Stimulated activated CD8-positive, alpha-beta memory T cell treated with anti-CD3 and anti-CD28 coated beads, Interleukin-4, amount 100 ng/mL, for 4 hours (primary cell): ENCODE measurements at regions not wholly inside any gene's neighbourhood (a gene's known extent, or its start where the extent isn't known, plus 50 kb on each side); places are given as distances from the start of the nearest gene placed in this dataset.
"Not testable (repeated sequence)": the region's sequence is repeated elsewhere in the genome, so short reads cannot be mapped to it uniquely, and the experiment has no call there.

Source experiments
- DNase-seq, 2 donors: peaks; one replicate each; pipeline ENCODE4 v3.0.0-alpha.2; 2020; ENCODE audit warnings: low read depth in 2 of 2, low spot score in 1 of 2

DNA sequence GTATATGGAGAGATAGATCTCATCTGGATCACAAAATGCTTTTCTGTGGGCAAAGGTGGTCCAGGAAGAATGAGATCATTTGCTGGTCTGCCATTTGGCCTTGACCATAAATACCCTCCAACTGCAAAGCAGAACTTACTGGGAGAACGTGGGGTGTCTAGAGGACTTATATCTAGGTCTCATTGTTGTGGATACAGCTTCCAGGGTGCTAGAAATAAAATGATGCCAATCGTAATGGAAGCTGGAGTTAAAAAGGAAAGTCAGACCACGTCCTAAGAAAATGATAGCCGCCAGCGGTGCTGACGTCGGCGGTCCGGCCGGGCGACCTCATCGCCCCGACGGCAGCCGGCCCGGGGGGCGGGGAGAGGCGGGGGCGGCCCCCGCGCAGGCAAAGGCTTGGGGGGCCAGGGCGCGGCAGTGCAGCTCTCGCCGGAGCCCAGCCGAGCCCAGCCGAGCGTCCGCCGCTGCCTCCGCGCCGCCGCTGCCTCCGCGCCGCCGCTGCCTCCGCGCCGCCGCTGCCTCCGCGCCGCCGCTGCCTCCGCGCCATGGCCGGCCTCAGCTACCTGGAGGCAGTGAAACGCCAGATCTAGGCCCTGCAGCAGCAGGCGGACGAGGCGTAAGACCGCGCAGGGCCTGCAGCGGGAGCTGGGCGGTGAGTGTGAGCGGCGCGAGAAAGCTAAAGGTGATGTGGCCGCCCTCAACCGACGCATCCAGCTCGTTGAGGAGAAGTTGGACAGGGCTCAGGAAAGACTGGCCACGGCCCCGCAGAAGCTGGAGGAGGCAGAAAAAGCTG is 89.5 kb downstream of the EOMES start:
- DNase-seq = no peak

DNA sequence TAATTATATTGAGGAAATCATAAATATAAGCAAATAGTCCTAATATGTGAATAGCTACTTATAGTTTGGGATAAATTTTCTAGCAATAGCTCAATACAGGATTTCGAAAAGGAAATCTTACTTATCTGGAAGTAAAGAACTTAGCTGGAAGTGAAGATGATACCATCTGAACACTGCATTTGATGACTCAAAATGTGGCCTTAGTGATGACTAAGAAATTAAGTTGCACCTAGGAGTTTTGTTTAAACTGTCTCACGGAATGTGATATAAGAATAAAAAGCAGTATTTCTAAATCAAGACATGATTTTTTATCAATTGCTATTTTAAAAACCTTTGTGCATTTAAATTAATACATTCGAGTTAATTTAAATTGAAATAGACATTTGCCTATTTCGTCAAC is 91.2 kb downstream of the EOMES start:
- DNase-seq = no peak

DNA sequence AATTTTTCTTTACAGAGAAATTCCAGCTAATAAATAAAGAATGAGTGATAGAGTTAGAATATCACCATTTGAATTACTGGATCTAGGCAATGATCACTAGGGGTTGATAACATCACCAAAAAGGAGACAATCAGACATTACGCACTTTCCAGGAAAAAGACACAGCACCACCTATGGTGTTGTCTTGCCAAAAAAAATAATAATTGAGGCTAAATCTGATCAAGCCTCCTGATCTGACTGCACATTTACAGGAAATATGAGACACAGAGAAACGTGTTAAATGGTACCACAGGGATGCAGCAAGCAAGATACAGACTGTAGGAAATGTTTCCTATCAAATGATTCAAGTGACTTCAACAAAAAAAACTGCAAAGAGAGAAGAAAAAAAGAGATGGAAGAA is 92.8 kb downstream of the EOMES start:
- no peak for DNase-seq

DNA sequence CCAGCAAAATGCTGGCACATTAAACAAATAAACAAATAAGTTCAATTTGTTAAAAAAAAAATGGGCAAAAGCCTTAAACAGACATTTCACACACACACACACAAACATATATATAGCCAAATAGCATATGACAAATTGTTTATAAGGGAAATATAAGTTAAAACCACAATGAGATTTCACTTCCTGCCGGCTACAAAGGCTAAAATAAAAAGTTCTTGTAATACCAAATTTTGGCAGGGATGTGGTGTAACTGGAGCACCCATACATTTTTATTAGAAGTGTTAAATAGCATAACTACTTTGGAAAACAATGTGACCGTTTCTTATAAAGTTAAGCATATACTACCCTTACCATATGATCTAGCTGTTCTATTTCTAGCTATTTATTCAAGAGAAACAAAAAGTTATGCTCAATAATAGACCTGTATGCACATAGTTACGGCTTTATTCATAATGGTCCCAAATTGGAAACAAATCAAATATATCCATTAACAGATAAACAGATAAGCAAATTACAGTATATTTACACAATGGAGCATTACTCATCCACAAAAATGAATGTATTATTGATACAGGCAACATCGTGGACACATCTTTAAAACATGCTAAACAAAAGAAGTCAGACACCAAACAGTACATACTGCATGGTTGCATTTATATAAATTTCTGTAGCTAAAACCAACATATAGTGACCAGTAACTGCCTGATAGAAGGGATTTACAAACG is 93.9 kb downstream of the EOMES start:
- DNase-seq = no peak

DNA sequence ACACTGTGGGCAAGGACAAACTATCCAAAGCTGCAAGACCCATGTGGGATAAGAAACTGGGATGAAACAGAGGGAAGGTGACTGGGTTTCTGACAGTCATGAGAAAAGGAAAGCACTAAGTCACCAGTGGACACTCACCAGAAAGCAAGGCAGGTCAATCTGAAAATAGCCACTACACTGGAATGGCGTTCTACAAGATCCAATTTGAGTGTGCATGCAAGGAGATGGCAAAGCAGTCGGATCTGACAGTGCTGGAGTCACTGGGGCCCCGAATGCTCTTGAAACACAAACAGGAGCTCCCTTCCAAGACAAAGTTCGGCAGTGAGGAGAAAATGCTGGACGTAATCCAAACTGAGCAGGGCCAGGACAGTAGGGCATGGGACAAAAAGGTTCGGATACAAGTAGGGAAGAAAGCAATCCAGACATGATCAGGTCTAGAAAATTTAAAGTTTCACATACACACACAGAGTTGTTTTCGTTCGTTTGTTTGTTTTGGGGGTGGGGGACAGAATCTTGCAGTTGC is 95.5 kb downstream of the EOMES start:
- DNase-seq = no peak

DNA sequence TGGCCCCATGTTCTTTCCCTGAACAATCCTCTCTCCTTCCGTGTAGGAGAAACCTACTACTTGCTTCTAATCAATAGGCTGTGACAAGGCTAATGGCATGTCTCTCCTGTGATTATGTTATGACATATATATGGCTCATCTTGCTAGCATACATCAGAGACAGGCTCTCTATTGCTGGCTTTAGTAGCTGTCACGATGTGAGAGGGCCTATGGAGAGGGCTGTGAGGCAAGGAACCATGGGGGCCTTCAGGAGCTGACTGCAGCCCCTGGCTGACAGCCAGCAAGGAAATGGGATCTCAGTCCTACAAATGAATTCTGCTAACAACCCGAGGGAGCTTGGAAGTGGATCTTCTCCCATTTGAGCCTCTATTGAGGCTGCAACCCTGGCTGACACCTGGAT is 96.3 kb downstream of the EOMES start:
- no peak for DNase-seq

DNA sequence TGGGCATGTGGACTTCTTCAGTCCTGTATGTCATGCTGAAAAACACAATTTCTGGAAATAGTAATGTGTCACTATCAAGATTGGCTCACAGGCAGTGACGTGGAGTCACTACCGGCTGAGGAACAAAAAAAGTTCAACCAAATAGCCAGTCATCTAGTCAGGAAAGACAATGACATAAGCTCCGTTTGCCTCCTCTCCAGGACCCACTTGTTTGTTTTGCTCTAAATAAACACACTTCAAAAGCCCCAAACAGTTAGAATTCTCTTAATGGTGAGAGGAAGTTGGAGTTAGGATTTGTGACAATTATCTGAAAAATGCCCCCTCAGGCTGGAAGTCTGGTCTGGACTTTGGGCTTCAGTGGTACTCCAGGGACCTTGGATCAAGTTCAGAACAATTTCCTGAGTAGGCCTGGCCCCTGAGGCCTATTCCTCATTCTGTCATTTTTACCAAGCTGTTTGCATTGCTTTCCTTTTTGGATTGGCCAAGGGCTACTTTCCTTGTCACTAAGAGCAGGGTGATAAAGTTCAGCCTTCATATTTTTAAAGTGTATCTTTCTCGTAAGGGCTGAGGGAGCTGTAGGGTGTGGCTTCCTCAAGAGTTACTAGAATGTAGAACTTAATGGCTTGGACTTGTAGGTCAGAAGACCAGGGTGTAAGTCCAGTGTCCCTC is 98.9 kb downstream of the EOMES start:
- DNase-seq = no peak

DNA sequence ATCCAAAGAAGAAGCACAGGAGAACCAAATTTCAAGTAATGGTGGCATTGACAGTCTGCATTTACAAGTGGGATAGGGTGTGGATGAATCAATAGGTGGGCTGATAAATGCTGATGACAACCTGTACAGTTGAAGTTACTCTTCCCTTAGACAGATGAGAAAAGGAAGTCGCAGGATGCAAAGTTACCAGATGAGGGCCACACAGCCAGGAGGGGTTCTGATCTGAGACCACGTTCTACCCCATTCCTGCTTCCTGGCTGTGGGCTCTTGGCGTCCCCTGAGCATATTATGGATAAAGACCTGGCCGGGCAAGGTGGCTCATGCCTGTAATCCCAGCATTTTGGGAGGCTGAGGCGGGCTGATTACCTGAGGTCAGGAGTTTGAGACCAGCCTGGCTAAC is 104.6 kb downstream of the EOMES start:
- no peak for DNase-seq

DNA sequence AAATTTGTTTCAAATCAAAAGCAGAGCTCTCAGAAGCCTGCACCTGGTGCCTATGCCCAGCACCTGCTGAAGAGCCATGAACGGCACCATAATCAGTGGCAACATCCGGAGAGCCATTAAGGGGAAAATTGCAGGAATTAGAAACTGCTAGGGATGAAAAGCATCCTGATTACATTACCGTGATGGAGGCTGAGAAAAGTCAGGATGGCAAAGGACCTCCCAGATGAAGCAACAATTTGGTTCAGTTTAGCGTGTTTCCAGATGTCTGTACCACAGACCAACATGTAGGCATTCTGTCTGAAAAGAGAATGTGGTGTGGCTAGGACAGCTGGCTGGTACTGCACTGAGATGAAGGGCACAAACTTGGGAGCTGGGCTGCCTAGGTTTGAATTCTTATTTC is 106.1 kb downstream of the EOMES start:
- no peak for DNase-seq

DNA sequence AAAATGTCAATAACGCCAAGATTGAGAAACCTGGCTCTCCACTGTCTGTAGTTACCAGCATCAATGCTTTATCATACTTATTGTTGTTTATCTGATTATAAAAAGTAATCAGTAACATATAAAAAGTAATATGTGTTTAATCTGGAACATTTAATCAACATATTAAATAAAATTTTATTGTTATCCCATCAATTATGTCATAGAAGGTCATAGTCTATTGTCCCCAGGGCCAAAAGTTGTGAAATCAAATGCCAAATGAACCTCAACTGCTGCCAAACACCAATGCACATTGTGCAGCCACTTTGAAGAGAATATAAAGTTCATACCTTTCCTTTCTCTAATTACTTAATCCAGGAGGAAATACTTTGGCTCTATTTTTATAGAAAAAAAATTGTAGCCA is 106.6 kb downstream of the EOMES start:
- DNase-seq = no peak

DNA sequence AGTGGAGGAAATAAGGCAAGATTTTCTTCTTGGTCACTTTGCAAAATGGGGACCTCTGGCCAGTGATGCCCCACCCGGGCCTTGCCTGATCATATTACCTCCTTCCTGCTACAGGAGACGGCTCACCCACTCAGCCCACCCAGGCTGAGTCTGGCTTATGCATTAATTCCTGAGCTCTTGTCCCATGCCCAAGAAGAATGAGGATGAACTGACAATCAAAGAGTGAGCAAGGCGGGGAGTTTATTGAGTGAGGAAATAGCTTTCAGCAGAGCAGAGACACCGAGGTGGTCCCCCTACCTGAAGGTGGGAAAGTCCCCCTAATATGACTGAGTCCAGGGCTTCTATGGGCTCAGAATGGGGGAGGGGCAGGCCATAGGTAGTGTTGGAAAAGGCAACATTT is 107.5 kb downstream of the EOMES start:
- no peak for DNase-seq

DNA sequence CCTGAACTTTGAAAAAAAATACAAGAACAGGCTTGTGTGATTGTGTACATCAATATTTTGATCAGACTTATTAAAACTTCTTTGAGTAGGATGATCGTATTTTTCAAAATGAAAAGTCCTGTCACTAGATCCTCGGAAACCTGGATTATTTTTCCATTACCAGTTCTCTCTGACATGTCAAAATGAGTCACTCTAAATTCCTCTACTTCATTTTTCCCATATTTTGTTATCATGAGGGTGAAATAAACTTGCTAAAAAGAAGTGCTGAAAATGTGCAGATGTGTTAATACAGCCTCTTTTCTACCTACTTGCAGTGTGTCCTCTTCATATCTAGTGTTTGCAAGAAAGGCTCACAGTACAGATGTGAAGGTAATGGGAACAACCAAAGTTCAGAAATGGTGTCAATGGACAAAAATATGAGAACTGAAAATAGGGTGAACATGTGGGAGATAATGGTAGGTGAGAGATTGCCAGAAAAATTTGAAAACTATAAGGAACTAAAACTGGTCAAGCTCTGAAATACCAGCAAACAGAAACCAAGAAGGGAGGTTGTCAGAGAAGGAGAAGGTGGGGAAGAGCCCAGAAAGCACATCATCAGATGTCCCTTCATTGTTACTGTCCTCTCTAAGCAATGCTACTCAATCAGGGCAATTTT is 108.2 kb downstream of the EOMES start:
- DNase-seq = no peak

DNA sequence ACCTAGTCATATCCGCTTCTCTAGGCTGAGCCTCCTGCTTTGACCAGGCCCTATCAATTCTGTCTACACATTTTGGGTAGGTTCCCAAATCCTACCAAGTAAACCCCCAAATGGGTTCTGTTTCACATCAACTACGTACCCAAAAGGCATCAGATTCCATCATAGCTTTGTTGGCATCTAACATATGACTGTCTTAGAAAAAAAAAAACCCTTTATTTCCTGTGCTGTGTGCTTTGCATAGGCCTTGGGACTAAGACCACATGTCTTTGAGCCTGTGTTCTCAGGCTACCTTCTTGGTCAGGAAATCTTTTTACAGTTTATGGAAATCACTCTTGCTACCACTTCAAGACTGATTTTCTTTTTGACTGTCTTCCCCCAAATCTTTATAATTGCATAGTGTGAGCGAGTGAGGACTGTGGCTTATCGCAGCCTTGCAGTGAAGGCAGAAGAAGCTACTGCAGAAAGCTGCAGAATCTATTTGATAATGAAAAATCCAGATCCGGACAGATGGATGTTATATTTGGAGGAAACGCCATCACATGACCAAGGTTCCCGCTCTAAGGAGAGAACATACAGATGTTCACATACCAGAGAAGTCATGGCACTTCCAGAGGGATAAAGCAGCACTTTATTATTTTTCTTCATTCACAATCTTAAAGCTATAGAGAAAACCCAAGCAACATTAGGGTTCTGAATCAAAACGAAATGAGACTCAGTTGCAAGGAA is 111.2 kb downstream of the EOMES start:
- no peak for DNase-seq

DNA sequence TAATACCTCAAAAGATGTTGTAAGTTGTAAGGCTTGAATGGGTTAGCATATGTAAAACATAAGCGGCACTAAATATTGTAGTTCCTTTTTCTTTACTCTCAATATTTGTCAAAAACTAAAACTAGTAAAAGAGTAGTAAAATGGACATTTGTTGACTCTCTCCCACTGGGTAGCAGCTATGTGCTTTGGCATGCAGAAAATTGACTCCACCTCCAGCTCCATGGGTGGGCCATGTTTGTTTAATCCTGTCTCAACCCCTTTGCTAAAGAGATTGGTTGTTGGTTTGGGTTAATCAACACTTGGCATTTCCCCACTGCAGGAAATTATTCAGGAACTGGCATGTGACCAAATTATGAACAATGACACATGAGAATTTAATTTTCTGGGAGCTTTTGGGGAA is 114.8 kb downstream of the EOMES start:
- no peak for DNase-seq

DNA sequence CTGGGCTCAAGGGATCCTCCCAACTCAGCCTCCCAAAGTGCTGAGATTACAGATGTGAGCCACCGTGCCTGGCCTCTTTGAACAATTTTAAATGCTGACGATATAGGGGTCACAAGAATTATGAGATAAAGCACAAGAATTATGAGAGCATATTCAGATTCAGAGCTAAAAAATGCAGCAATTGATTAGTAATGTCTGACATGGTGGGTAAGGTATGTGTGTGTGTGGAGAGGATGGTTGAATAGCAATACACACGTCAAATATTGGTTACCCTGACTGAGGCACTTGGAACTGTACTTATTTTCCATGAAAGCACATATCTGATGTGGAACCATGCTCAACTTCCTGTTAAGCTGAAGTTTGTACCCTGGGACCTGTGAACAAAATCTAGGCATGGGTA is 115.6 kb downstream of the EOMES start:
- no peak for DNase-seq

DNA sequence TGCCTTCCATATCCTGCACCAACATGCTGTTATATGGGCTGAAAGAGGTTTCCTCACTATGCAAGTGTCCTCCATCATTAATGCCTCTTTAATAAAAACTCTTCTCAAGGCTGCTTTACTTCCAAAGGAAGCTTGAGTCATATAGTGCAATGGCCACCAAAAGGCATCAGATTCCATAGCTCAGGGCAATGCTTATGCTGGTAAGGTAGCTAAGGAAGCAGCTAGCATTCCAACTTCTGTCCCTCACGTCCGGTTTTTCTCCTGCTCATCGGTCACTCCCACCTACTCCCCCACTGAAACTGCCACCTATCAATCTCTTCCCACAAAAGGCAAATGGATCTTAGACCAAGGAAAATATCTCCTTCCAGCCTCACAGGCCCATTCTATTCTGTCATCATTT is 117.1 kb upstream of the SLC4A7 start:
- not testable (repeated sequence) for DNase-seq

DNA sequence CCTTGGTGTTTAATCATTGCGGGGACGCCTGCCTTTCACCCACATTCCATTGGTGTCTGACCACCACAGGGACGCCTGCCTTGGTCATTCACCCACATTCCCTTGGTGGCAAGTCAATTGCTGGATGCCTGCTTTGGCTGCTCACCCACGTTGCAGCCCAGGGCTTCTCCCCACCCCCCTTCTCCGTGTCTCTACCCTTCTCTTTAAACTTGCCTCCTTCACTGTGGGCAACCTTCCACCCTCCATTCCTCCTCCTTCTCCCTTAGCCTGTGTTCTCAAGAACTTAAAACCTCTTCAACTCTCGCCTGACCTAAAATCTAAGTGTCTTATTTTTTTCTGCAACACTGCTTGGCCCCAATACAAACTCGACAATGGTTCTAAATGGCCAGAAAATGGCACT is 115.6 kb upstream of the SLC4A7 start:
- DNase-seq = not testable (repeated sequence)

DNA sequence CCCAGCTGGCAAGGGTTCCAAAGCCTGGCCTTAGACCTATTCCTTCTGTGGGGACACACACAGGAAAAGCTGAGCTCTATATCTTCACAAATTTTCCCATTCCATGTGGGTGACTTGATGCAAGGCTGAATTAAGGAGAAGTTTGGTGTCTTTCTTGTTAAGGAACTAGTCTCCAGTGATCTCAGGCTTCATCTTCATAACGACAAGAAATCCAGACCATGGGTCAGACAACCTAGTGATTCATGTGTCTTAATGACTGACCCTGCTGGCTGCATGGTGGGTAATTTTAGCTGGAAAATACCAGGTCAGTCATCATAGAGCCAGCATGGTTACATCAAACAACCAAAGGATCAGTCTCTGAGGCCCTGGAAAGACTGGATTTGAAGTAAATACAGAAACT is 112.7 kb upstream of the SLC4A7 start:
- DNase-seq = no peak

DNA sequence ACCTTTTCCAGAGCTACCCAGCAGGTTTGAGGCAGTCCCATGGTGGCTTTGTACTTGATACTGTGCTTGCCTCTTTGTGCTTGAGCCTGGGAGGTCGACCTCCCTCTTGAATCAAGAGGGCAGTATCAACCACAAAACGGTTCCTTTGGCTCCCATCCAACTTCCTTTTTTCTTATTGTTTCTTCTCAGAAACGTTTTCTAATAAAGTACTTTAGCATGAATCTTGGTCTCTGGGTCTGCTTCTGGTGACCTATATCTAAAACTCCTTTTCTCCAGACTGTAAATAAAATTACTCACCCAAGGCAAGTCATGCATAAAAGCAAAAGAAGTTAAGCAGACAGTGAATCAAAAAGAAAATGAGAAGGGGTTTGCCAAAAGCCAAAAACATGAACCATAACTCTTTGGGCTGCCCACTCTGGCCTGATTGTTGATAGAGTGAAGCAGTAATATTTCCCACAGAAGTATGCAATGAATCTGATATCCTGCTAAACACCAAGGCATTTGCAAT is 112.2 kb upstream of the SLC4A7 start:
- DNase-seq = no peak

DNA sequence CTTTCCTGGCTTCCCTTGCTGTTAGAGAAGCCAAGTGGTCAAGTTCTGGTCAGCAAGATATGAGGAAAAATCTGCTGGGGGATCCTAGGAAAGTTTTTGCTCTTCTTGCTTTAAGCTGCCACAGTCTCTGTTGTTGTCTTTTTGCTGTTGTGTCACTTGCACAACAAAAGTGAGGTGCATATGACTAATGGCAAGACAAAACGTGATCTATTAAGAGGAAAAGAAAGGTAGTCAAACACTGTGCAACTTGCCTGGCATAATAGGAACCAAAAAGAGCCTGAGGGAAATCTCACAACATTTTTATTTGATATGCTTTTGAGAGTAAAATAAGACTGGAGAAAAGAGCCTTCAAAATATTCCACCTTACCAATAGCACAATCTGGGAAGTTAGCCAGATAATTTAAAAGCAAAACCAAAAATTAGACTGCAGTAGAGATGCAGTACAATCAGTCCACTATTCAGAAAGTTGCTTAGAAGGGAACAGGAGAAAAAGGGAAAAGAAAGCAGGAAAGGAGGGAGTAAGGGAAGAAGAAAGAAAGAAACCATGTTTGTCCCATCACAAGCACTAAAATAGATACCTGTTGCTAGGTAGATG is 110.0 kb upstream of the SLC4A7 start:
- DNase-seq = no peak
